ENCODE measurements at regions not wholly inside any gene's neighbourhood (a gene's known extent, or its start where the extent isn't known, plus 50 kb on each side); places are given as distances from the start of the nearest gene placed in this dataset.

- TF ChIP-seq CTCF (IDR thresholded peaks at IDR 0.05; ENCODE audit: low read depth, low read length): no peak
- no peak for TF ChIP-seq EZH2phosphoT487 (IDR thresholded peaks at IDR 0.05; ENCODE audit: low read depth)
Observed at GRCh38 chr7:69211739-69212138, 386.5 kb upstream of the AUTS2 start.

All from OCI-LY3 (cell line).